SH-SY5Y (cell line): ENCODE measurements at regions not wholly inside any gene's neighbourhood (a gene's known extent, or its start where the extent isn't known, plus 50 kb on each side); places are given as distances from the start of the nearest gene placed in this dataset.

Source experiments
- GATA2 ChIP-seq: IDR thresholded peaks from 2 replicates; pipeline ENCODE4 v1.6.1; 2011; ENCODE audit warnings: mild to moderate bottlenecking, low read depth, low read length
- GATA3 ChIP-seq: IDR thresholded peaks from 2 replicates; pipeline ENCODE4 v1.6.1; 2011; ENCODE audit warnings: low read depth, mild to moderate bottlenecking, low read length, moderate library complexity

DNA sequence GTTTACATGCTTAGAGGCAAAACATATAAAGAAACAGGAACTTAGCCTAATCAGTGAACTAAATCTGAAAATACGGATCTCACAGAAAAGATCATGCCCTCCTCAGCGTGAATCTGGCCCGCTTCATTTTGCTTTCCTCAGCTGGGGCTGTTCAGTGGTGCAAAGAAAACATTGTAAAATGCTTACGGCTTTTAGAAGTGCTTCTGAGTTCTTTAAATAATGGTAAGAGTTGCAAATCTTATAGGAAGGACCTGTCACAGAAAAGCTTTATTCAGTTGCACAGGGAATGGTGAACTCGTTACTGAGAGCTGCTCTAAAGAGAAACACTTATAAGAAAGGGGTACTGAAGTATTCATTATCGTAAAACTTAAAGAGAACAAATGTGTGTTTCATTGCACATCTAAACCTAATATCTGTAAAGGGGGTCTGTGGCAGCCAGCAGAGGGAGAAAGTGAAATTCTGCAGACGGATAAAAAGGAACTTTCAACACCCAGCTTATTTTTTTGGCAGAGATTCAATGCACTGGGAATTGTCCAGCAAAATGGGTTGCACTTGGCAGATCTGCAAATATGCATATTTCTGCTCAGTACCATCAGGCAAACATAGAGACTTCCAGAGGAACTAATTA is 139.2 kb upstream of the ANK2 start:
- TF ChIP-seq GATA2 (no peak; the same call in 1 of the 2 replicates), GATA3 (no peak)
